ENCODE measurements at regions not wholly inside any gene's neighbourhood (a gene's known extent, or its start where the extent isn't known, plus 50 kb on each side); places are given as distances from the start of the nearest gene placed in this dataset.

- TF ChIP-seq CTCF (IDR thresholded peaks at IDR 0.05; ENCODE audit: low read depth, low read length), result no peak
- no peak for DNase-seq (ENCODE audit: extremely low read depth, low read depth)
Measured at GRCh38 chr21:41111681-41112080, 56.3 kb upstream of the BACE2 start.

- no peak for TF ChIP-seq CTCF (IDR thresholded peaks at IDR 0.05; ENCODE audit: low read depth, low read length)
- DNase-seq (ENCODE audit: extremely low read depth, low read depth), result peak; percentile 52
Measured at GRCh38 chr21:41112740-41113692, 54.9 kb upstream of the BACE2 start.

- no peak for DNase-seq (ENCODE audit: extremely low read depth, low read depth)
- no peak for TF ChIP-seq CTCF (IDR thresholded peaks at IDR 0.05; ENCODE audit: low read depth, low read length)
Measured at GRCh38 chr21:41115851-41116250, 52.1 kb upstream of the BACE2 start.
